ENCODE measurements at regions not wholly inside any gene's neighbourhood (a gene's known extent, or its start where the extent isn't known, plus 50 kb on each side); places are given as distances from the start of the nearest gene placed in this dataset.

- TF ChIP-seq EZH2 (IDR thresholded peaks at IDR 0.05; ENCODE audit: borderline replicate concordance, low read depth, low read length, severe bottlenecking) = no peak
- TF ChIP-seq CTCF (IDR thresholded peaks at IDR 0.05; ENCODE audit: borderline replicate concordance, extremely low read depth, low read length, poor library complexity, severe bottlenecking) = no peak
Observed at GRCh38 chr14:101616202-101616601, 54.9 kb downstream of the DIO3 start.

All from DND-41 (cell line).